ENCODE measurements at regions not wholly inside any gene's neighbourhood (a gene's known extent, or its start where the extent isn't known, plus 50 kb on each side); places are given as distances from the start of the nearest gene placed in this dataset.

DNA sequence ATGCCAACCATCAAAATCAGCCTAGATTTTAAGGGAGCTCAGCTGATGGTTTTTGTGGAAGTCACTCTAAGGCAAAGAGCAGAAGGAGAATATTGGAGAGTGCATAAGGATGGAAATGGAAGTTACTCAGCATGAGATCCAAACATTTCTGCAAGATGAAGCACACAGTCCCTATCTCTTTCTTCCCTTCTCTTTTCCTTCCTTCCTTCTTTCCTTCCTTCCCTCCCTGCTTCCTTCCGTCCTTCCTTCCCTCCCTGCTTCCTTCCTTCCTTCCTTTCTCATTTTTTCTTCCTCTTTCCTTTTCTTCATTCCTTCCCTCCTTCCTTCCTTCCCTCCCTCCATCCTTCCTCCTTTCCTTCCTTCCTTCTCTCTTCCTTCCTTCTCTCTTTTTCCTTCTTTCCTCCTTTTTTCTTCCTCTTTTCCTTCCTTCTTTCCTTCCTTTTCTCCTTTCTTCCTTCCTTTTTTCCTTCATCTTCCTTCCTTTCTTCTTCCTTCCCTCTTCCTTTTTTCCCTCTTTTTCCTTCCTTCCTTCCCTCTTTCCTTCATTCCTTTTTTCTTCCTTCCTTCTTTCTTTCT is 727.9 kb upstream of the CDH2 start:
- TF ChIP-seq, protein P1, sequence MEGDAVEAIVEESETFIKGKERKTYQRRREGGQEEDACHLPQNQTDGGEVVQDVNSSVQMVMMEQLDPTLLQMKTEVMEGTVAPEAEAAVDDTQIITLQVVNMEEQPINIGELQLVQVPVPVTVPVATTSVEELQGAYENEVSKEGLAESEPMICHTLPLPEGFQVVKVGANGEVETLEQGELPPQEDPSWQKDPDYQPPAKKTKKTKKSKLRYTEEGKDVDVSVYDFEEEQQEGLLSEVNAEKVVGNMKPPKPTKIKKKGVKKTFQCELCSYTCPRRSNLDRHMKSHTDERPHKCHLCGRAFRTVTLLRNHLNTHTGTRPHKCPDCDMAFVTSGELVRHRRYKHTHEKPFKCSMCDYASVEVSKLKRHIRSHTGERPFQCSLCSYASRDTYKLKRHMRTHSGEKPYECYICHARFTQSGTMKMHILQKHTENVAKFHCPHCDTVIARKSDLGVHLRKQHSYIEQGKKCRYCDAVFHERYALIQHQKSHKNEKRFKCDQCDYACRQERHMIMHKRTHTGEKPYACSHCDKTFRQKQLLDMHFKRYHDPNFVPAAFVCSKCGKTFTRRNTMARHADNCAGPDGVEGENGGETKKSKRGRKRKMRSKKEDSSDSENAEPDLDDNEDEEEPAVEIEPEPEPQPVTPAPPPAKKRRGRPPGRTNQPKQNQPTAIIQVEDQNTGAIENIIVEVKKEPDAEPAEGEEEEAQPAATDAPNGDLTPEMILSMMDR (IDR thresholded peaks at IDR 0.05; ENCODE audit: low read depth, low read length) = no peak
- DNase-seq (ENCODE audit: extremely low read depth, low read depth) = no peak

DNA sequence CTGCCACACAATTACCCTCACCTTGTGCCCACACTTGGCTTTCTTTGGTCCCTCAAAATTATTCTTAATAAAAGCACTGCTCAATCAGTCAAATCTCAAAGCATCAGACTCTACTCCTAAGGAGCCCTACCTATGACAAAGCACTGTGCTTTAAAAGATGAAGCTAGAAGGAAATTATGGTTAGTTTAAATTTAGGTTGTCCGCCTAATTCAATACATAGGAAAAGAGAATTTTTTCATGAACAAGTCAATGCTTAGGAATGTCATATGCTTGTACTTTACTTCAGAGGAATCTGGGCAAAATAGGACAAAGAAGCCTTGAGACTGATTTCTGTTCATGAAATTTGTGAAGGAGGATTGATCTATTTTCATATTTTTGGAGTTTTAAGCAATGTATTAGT is 726.4 kb upstream of the CDH2 start:
- TF ChIP-seq, protein P1 (IDR thresholded peaks at IDR 0.05; ENCODE audit: low read depth, low read length) = no peak
- DNase-seq (ENCODE audit: extremely low read depth, low read depth) = no peak

DNA sequence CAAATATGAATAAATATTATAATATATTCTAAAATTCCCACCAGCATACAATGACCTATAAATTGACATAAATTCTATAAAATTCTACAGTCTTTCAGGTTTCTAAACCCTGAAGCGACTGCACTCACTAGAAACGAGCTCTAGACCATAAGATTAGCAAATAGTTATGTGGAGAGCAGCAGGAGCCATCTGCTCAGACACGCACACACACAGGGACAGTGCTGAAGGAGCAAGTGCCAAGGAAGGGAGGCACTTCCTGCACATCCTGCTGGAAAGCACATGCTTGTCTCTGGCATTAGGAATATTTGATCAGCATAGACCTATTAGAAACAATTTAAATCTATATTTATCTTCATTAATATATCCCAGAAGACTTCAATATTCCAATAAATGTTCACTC is 713.9 kb upstream of the CDH2 start:
- no peak for DNase-seq (ENCODE audit: extremely low read depth, low read depth)
- TF ChIP-seq, protein P1 (IDR thresholded peaks at IDR 0.05; ENCODE audit: low read depth, low read length) = no peak

DNA sequence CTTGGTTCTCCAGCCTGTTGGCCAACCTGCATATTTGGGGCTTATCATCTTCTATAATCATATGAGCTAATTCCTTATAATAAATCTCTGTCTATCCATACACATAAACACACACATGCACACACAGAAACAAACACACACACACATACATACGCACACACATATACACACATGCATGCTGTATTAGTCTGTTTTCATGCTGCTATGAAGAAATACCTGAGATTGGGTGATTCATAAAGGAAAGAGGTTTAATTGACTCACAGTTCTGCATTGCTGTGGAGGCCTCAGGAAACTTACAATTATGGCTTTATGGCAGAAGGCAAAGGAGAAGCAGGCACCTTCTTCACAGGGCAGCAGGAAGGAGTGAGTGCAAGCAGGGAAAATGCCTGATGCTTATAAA is 707.4 kb upstream of the CDH2 start:
- no peak for DNase-seq (ENCODE audit: extremely low read depth, low read depth)
- TF ChIP-seq, protein P1 (IDR thresholded peaks at IDR 0.05; ENCODE audit: low read depth, low read length) = no peak

DNA sequence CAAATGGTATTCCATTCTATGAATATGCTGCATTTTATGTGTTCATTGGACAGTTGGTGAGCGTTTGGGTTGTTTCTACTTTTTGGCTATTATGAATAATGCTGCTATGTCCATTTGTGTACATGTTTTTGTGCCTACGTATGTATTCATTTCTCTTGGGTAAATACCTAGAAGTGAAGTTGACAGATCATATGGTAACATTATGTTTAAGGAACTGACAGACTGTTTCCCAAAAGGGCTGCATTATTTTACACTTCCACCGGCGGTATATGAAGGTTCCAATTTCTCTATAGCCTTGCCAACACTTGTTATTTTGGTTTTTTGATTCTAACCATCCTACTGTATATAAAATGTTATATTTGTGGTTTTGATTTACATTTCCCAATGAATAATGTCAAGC is 703.9 kb upstream of the CDH2 start:
- TF ChIP-seq, protein P1 (IDR thresholded peaks at IDR 0.05; ENCODE audit: low read depth, low read length) = no peak
- no peak for DNase-seq (ENCODE audit: extremely low read depth, low read depth)

DNA sequence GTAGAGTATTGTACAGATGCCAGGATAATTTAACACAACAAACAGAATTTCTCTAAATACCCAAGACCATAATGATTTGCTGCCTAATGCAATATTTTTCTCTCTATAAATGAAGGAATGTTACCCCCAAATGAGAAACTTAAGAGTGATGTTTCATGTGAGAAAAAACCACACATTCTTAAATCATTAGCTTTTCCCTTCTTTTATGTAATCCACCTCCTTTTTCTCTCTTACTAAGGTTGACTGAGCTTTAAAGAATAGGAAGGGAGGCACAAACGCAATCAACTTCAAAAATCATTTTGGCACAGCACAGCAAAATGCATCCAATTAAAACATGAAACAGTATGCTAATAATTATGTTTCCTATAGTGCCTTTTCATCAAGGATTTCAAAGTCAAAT is 698.1 kb upstream of the CDH2 start:
- TF ChIP-seq, protein P1 (IDR thresholded peaks at IDR 0.05; ENCODE audit: low read depth, low read length) = no peak
- DNase-seq (ENCODE audit: extremely low read depth, low read depth) = no peak

DNA sequence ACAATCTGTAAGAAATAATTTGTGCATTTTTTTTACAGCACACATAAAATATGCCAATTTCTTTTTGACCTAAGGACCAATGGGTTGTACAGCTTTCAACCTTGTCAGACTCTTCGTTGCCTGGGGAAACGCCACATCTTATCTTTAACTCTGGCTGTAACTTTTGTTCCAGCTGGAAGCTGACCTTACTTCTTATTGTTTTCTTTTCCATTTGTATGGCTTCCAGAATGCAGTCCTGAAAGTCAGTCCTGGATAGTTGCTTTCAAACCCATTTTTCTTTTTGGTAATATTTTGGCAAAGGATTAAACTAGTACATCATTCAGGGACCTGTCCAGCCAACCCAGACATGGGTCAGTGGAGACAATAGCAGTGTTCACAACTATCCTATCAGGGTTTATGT is 686.5 kb upstream of the CDH2 start:
- TF ChIP-seq, protein P1 (IDR thresholded peaks at IDR 0.05; ENCODE audit: low read depth, low read length) = no peak
- no peak for DNase-seq (ENCODE audit: extremely low read depth, low read depth)
